GM12878 (cell line): ENCODE measurements at regions not wholly inside any gene's neighbourhood (a gene's known extent, or its start where the extent isn't known, plus 50 kb on each side); places are given as distances from the start of the nearest gene placed in this dataset.

ENCODE experiments used
- CEBPB ChIP-seq, 2 experiments: fragments of 150-350 bp in 1 of 2; IDR thresholded peaks; 2 replicates each; pipeline ENCODE4 v1.6.1; 2012 to 2014; ENCODE audit warnings: low read depth in 2 of 2, low read length in 2 of 2, borderline replicate concordance in 1 of 2, inconsistent platforms in 1 of 2
- ETV6 ChIP-seq, 2 experiments: fragments of 450-650 bp in 1 of 2; IDR thresholded peaks in 1 of 2; conservative IDR thresholded peaks in 1 of 2; 2 replicates each; pipeline ENCODE4 v1.6.1; 2014; ENCODE audit warnings: antibody characterized with exemption in 1 of 2, borderline replicate concordance in 1 of 2, low read depth in 1 of 2, mild to moderate bottlenecking in 1 of 2, moderate library complexity in 1 of 2
- POLR2AphosphoS5 ChIP-seq: IDR thresholded peaks from 2 replicates; pipeline ENCODE4 v1.6.1; 2011; ENCODE audit warnings: mild to moderate bottlenecking, low read length, inconsistent platforms
- POU2F2 ChIP-seq: IDR thresholded peaks from 3 replicates; pipeline ENCODE4 v1.6.1; 2011; ENCODE audit warnings: low read depth, mild to moderate bottlenecking, low read length, borderline replicate concordance
- SIN3A ChIP-seq: IDR thresholded peaks from 2 replicates; pipeline ENCODE4 v1.6.1; 2012; ENCODE audit warnings: low read depth, low read length, improper control_type of control experiment
- ZNF217 ChIP-seq: fragments of 450-650 bp; IDR thresholded peaks from 2 replicates; pipeline ENCODE4 v1.6.1; 2017; ENCODE audit warnings: antibody characterized with exemption, mild to moderate bottlenecking
- ZNF384 ChIP-seq: IDR thresholded peaks from 2 replicates; pipeline ENCODE4 v1.6.1; 2012; ENCODE audit warnings: low read depth, mild to moderate bottlenecking, low read length, improper control_type of control experiment, borderline replicate concordance
- TF ChIP-seq, protein P1 (sequence below), 3 experiments: IDR thresholded peaks in 2 of 3; conservative IDR thresholded peaks in 1 of 3; 2 replicates each; pipeline ENCODE4 v1.5.1; 2011; ENCODE audit warnings: low read depth in 3 of 3, low read length in 3 of 3, mild to moderate bottlenecking in 3 of 3, control low read depth in 2 of 3, moderate library complexity in 2 of 3, inconsistent platforms in 1 of 3, mixed read lengths in 1 of 3; ENCODE audit not compliant: control insufficient read depth in 2 of 3, insufficient read depth in 1 of 3; ENCODE audit errors: extremely low read depth in 1 of 3
- TF ChIP-seq, protein P2 (sequence below): IDR thresholded peaks from 2 replicates; pipeline ENCODE4 v1.6.1; 2012; ENCODE audit warnings: low read depth, low read length, improper control_type of control experiment
- TF ChIP-seq, protein P3 (sequence below): IDR thresholded peaks from 2 replicates; pipeline ENCODE4 v1.6.1; 2011; ENCODE audit warnings: borderline replicate concordance, low read depth, mild to moderate bottlenecking, moderate library complexity, mixed read lengths, low read length; ENCODE audit not compliant: insufficient read depth; ENCODE audit errors: extremely low read length

DNA sequence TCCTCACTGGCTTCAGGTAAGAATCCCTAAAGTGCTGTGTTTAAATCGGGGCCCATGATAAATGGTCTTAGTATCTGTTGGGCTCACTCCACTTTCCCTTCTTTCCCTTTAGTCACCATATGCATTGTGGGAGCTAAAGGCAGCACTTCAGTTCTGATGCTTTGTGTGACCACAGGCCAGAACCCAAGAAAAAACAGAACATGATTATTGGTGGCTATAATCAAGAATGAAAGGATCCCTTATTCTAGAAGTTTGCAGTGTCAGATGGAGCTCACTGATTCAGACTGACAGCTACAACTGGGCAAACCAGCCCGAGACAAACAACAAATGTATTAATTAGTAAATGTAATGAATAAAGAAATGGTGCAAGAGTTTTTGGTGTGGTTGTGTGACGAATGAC, 57.3 kb upstream of the POMP start:
- TF ChIP-seq SIN3A = no peak
- no peak for TF ChIP-seq POLR2AphosphoS5
- no peak for TF ChIP-seq CEBPB (IDR thresholded peaks at IDR 0.05; ENCODE audit: borderline replicate concordance in 1 of 2, low read depth in 2 of 2, low read length in 2 of 2)
- no peak for TF ChIP-seq POU2F2
- TF ChIP-seq, protein P1, sequence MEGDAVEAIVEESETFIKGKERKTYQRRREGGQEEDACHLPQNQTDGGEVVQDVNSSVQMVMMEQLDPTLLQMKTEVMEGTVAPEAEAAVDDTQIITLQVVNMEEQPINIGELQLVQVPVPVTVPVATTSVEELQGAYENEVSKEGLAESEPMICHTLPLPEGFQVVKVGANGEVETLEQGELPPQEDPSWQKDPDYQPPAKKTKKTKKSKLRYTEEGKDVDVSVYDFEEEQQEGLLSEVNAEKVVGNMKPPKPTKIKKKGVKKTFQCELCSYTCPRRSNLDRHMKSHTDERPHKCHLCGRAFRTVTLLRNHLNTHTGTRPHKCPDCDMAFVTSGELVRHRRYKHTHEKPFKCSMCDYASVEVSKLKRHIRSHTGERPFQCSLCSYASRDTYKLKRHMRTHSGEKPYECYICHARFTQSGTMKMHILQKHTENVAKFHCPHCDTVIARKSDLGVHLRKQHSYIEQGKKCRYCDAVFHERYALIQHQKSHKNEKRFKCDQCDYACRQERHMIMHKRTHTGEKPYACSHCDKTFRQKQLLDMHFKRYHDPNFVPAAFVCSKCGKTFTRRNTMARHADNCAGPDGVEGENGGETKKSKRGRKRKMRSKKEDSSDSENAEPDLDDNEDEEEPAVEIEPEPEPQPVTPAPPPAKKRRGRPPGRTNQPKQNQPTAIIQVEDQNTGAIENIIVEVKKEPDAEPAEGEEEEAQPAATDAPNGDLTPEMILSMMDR (IDR thresholded peaks at IDR 0.05 in 2 of 3, conservative IDR thresholded peaks at IDR 0.05 in 1 of 3; ENCODE audit: control insufficient read depth in 2 of 3, extremely low read depth in 1 of 3, insufficient read depth in 1 of 3, low read depth in 3 of 3, low read length in 3 of 3) = no peak
- TF ChIP-seq, protein P2, sequence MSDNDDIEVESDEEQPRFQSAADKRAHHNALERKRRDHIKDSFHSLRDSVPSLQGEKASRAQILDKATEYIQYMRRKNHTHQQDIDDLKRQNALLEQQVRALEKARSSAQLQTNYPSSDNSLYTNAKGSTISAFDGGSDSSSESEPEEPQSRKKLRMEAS = no peak
- TF ChIP-seq ETV6 (conservative IDR thresholded peaks at IDR 0.05 in 1 of 2, IDR thresholded peaks at IDR 0.05 in 1 of 2; ENCODE audit: borderline replicate concordance in 1 of 2, low read depth in 1 of 2) = no peak
- TF ChIP-seq, protein P3, sequence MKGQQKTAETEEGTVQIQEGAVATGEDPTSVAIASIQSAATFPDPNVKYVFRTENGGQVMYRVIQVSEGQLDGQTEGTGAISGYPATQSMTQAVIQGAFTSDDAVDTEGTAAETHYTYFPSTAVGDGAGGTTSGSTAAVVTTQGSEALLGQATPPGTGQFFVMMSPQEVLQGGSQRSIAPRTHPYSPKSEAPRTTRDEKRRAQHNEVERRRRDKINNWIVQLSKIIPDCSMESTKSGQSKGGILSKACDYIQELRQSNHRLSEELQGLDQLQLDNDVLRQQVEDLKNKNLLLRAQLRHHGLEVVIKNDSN = no peak
- no peak for TF ChIP-seq ZNF384
- no peak for TF ChIP-seq ZNF217
